GM19351 (cell line): ENCODE measurements at regions not wholly inside any gene's neighbourhood (a gene's known extent, or its start where the extent isn't known, plus 50 kb on each side); places are given as distances from the start of the nearest gene placed in this dataset.

Source experiments
- ATAC-seq: cut with Tn5 transposase; IDR thresholded peaks from one replicate; pipeline ENCODE4 v1.9.1; 2021; ENCODE audit warnings: mild to moderate bottlenecking, moderate library complexity; ENCODE audit not compliant: unreplicated experiment

DNA sequence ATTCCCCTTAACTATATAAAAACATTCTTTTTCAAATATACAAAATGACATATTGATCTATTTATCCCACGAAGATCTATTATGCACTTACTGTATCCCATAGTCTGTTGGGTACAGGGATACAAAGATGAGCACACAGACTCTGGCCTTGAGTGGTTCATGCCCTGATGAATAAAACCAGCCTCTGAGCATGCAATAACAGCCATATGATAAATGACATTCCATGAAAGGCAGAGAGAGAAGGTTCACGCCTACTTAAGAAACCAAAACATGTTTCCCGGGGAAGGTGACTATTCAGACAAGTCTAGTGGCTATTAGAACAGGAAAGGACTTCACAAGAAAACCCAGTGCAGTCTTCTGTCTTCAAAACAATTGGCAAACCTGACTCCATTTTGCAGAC lies 406.2 kb upstream of the BRINP1 start:
- ATAC-seq = no peak

DNA sequence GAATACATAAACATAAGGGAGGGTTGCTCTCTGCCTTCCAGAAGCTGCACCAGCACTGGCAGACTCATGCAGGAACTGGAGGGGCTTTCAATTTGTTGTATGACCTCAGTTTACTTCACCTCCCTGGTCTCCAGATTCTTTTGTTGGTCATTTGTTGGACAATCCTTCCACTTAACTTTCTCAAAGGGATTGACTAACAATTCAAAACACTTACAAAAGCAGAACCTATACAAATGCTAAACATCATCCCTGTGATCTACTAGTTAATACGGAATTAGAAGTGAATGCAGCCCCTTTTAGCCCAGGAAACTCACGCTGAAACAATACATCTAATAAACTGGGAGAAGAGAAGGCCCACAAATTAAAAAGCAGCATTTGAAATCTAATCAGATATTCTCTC lies 404.6 kb upstream of the BRINP1 start:
- no peak for ATAC-seq

- ATAC-seq = no peak
Measured at GRCh38 chr9:119771341-119771740, 402.1 kb upstream of the BRINP1 start.

- no peak for ATAC-seq
Measured at GRCh38 chr9:119768266-119768665, 399.0 kb upstream of the BRINP1 start.

DNA sequence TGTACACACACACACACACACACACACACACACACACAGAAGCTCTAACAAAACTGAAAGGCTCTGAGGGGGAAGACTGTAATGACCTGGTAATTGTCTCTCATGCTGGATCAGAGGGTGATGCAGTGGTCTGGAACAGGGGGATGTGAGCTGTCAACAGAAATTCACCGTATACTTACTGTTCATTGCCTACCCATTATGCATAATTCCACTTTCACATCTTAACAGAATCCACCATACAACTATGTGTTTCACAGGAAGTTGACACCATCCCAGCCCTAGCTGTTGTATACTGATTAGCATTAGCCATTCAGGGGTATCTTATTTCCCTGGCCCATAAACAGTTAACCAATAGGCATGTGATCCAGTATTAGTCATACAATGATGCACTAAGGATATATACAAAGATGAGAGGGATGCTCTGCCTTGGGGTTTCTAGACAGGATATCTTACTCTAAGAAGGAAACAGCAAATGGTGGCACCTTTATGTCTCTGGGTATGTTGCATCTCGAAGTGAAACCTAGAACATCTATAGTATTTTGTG lies 396.5 kb upstream of the BRINP1 start:
- no peak for ATAC-seq

GRCh38 chr9:119763260-119763659 lies 394.0 kb upstream of the BRINP1 start:
- no peak for ATAC-seq

DNA sequence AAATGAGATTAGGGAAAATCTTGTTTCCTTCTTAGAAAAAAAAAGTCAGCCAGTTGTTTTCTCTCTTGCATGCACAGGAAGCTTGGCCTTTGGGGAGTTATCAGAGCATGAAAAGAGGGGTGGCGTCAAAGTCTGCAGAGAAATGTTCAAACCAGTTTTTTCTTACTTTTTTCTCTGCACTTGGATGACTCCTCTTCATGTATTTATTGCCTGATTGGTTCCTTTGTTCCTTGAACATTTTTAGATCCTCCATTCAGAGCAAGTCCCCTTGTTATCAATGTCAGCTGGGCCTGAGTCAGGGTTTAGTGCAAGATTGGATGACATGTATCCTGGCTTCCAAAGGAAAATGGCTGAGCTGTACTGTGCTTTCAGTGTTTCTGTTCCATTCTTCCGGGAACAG lies 392.6 kb upstream of the BRINP1 start:
- ATAC-seq = no peak

GRCh38 chr9:119758990-119759389 lies 389.8 kb upstream of the BRINP1 start:
- ATAC-seq = no peak

GRCh38 chr9:119758241-119758640 lies 389.0 kb upstream of the BRINP1 start:
- no peak for ATAC-seq

GRCh38 chr9:119739476-119739875 lies 370.2 kb upstream of the BRINP1 start:
- no peak for ATAC-seq

DNA sequence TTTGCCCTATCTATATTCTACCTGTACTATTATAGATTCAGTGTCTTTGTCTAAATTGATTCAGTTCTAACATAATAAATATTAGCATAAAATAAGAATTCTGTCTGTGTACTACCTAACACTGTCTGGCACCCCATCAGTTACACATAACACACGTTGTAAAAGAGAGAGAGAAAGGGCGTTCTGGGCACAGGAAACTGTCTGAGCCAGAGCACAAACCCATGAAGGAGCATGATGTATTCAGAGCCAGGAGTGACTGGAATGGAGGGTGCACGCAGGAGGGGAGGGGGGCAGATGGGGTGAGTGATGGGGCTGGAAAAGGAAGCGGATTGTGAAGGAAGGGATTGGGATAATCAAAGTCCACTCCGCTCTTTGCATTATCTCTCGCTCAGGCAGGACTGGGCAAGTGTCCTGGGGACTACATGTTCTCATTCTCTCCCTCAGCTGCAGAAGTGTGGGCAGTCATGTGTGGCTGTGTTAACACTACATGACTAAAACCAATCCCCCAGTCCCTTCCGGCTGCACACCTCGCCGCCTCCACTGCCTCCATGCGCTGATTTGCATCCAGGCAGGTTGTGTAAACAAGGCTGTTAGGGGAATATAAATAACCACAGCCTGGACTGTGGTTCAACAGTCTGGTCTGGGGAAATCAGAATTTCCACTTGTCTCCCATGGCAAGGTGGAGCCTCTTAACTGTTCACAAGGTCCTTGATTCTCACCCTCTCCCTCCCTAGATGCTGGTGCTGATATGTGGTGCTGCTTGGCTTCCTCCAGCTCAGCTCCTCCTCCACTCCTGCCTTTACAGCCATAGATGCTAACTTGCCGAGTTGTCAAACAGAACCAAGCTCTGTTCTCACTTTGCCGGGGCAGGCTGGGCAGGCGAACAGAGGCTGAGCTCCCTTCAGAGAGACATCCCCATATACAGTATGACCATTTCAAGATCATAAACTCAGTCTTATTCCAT lies 367.5 kb upstream of the BRINP1 start:
- peak; percentile 98 for ATAC-seq

GRCh38 chr9:119727988-119728387 lies 358.8 kb upstream of the BRINP1 start:
- no peak for ATAC-seq

DNA sequence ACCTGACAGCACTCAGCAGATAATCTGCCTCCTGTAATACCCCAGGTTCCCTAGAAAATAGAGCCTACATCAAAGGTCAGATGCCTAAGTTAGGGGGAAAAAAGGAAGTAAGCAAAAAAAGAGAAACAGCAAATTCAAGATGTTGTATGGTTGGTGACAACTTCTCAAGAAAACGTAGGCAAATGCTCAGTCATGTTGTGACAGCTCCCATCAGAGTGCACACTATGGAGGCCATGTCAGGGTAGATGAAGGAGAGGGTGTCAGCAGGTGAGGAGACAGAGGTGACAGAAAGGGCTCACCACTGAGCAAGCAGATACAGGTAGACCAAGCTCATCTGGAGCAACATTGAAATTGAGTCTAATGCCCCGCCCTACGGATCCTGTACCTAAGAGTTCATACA lies 356.8 kb upstream of the BRINP1 start:
- ATAC-seq = no peak

DNA sequence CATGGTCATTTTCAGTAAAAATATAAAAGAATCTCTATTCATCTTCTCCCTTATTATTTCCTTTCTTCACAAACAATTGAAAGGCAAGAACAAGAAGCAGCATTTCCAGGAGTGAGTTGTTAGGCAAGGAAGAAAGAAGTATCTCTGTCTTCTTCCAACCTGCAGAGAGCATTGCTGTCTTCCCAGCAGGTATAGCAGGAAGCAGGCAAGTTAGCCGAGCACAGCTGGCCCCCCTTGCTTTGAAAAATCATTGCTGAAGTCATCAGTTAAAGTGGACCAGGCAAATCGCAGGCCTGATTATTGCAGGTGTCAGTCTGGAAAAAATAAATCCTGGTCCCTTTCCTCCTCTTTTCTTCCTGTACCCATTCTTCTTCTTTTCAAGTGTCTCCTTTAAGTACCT lies 353.1 kb upstream of the BRINP1 start:
- no peak for ATAC-seq

DNA sequence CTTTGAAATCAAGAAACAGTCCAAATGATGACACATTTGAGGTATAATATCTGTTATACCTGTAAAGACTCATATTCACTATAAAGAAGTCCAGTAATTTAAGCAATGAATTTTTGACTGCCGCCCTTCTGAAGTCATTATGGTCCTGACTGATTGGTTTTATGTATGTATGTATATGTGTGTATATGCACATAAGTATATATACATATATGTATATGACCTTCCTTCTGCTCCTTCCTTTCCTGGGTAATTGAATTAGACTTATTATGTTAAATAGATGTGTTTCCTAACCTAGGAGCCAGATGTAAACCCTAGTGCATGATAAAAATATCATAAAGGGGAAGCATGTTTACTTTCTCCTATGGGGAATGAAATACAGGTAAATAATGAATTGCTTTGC lies 343.1 kb upstream of the BRINP1 start:
- no peak for ATAC-seq

GRCh38 chr9:119709431-119709830 lies 340.2 kb upstream of the BRINP1 start:
- no peak for ATAC-seq

DNA sequence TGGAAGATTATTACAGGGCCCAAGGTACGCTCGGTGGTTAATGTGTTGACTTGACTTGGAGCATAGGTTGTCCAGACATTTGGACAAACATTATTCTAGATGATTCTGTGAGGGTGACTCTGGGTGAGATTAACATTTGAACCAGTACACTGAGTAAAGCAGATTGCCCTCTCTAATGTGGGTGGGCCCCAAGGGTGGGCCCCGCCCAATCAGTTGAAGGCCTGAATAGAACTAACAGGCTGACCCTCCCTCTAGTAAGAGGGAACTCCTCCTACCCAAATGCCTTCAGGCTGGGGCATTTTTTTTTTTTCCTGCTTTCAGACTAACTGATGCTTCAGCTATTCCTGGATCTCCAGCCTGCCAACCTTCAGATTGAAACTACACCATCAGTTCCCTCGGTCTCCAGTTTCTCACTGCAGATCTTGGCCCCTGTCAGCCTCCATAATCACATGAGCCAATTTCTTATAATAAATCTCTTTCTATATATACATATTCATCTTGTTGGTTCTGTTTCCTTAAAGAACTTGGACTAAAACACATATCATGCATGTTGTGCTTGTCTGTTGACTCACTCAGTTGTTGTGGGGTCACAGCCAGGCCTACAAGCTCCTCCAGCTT lies 338.1 kb upstream of the BRINP1 start:
- ATAC-seq = no peak

- no peak for ATAC-seq
Measured at GRCh38 chr9:119701651-119702050, 332.4 kb upstream of the BRINP1 start.

DNA sequence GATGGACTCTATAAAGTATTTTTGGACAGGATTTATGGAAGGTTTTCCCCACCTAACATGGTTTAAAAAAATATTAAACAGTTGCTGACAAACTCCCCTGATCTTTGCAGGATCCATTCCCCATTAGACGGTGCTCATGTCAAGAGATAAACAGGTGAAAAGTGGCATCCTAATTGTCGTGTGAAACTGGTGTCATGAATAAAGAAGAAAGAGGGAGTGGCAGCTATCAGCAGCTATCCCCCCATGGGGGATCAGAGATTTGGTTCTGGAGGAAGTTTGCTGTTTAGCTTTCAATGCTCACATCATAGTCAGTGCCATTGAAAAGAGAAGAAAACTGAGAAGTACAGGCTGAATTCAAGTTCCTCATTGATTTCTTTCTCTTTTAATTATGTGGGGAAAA lies 329.3 kb upstream of the BRINP1 start:
- ATAC-seq = no peak

DNA sequence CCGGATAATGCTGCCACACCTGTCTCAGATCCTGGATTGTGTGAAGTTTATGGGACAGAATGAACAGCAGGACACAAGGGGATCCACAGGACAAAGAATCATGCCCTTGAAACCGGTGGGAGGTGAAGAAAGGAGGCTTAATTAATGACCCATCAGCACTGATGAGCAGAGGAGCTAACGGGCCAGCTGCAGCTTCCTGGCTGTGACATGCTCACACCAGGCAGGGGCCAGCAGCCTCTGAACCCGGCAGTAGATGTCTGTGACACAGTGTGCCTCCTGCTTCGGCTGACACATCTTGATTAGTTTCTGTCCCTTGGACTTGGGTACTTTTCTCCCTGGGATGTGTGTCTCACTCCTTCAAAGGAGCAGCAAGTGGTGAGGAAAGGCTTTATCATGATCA lies 328.8 kb upstream of the BRINP1 start:
- ATAC-seq = no peak

GRCh38 chr9:119689879-119690278 lies 320.6 kb upstream of the BRINP1 start:
- no peak for ATAC-seq

DNA sequence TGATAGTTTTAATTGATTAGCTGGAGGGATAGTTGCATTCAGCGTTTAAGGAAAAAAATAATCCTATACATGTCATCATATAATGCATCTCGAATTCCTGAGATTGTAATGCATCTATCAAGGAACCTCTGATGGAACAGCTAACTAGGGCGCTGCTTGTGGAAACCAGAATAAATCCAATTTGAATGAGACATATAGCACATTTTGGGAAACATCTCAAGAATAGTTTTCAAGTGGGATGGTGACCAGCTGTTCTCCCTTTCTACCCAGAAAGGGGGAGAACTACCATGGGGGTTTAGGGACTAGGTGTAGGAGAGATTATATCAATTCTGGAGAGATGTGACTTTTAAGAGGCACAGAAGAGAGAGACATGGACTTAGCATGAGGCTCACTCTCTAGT lies 319.3 kb upstream of the BRINP1 start:
- ATAC-seq = no peak
